ENCODE measurements at regions not wholly inside any gene's neighbourhood (a gene's known extent, or its start where the extent isn't known, plus 50 kb on each side); places are given as distances from the start of the nearest gene placed in this dataset.
"Not testable (repeated sequence)": the region's sequence is repeated elsewhere in the genome, so short reads cannot be mapped to it uniquely, and the experiment has no call there.

DNA sequence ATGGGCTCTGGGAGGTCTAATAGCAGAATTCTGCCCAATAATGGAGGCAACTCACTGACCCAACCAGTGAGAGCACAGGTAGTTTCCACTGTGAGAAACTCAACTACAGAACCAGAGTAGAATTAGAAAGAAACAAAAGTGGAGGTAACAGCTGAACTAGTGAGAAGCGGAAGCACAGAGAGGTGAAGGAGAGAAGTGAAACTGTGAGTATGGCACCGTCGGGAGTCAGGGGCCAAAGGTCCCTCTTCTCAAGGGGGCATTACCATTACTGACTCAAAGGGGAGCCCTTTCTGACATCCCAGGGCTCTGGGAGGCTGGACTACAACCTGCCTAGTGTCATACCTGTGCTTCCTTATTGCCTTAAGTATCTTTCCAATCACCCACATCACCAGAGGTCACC lies 198.3 kb downstream of the TP53TG3F start:
- not testable (repeated sequence) for H3K4me3 ChIP-seq; H3K36me3 ChIP-seq; H3K9me3 ChIP-seq (replicated peaks in 1 of 11); H3K27ac ChIP-seq; H4K20me1 ChIP-seq; H3K27me3 ChIP-seq; H3K4me2 ChIP-seq; H3K9ac ChIP-seq; H3K4me1 ChIP-seq

DNA sequence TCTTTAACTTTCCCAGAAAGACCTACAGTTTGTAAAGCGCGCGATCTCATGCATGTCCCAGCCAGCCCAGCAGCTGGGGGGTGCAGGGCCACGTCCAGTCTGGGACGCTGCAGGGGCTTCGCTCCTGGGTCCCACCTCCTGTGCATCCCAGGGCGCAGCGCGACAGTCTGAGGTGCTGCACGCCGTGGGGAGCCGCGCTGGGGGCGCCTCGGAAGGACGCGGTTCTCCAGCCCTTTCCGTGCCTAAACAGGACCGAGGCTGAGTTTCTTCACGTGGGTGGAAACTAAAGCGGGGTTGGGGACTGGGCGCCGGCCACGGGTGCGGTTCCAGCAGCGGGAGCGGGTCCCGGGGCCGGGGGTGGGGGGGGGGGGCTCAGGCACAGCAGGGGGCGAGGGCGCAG lies 221.4 kb downstream of the TP53TG3F start:
- H3K4me3 ChIP-seq; H3K36me3 ChIP-seq; H3K9ac ChIP-seq; H3K4me2 ChIP-seq; H3K9me3 ChIP-seq (replicated peaks in 1 of 11); H3K4me1 ChIP-seq; H3K27me3 ChIP-seq; H4K20me1 ChIP-seq; H3K27ac ChIP-seq: not testable (repeated sequence)

- H3K9me3 ChIP-seq (replicated peaks in 1 of 11); H3K27me3 ChIP-seq; H3K27ac ChIP-seq; H3K9ac ChIP-seq; H3K4me1 ChIP-seq; H3K36me3 ChIP-seq; H4K20me1 ChIP-seq; H3K4me2 ChIP-seq; H3K4me3 ChIP-seq: not testable (repeated sequence)
Observed at GRCh38 chr16:33700320-33700719, 240.9 kb downstream of the TP53TG3F start.

DNA sequence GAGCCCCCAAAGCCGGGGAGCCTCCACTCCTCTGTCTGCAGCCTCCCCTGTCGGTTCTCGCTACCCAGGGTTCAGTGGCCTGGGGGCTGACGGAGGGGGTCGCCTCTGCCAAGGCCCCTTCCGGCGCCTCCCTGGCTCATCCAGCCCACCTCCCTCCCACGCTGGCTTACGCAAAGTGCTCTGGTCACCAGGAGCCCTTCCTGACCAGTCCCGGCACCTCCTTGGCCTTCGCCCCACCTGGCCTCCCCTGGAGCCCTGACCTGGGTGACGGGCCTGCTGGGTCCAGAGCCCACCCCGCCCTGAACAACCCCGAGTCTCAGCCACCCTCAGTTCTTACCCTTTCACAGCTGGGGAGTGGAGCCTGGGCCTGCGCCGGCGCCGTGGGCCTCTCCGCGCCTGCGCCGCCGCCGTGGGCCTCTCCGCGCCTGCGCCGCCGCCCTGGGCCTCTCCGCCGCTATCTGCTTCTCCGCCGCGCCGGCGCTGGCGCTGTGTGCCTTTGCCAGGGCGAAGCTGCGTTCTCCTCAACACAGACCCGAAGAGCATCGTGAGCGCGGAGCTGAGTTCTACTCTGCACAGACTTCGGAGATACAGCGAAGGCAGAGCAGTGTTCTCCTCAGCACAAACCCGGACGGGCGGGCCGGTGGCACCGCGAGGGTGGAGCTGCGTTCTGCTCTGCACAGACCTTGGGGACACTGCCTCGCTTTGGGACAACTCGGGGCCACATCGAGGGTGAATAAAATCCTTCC lies 247.6 kb downstream of the TP53TG3F start:
- not testable (repeated sequence) for H3K4me3 ChIP-seq; H3K4me1 ChIP-seq; H4K20me1 ChIP-seq; H3K27ac ChIP-seq; H3K9ac ChIP-seq; H3K4me2 ChIP-seq; H3K9me3 ChIP-seq (replicated peaks in 1 of 11); H3K27me3 ChIP-seq; H3K36me3 ChIP-seq

GRCh38 chr16:33707591-33707934 lies 248.2 kb downstream of the TP53TG3F start:
- H3K9ac ChIP-seq; H4K20me1 ChIP-seq; H3K36me3 ChIP-seq; H3K27ac ChIP-seq; H3K4me1 ChIP-seq; H3K4me2 ChIP-seq; H3K9me3 ChIP-seq (replicated peaks in 1 of 11); H3K27me3 ChIP-seq; H3K4me3 ChIP-seq: not testable (repeated sequence)

GRCh38 chr16:33709856-33710695 lies 250.7 kb downstream of the TP53TG3F start:
- not testable (repeated sequence) for H3K27me3 ChIP-seq; H3K9ac ChIP-seq; H3K4me3 ChIP-seq; H3K36me3 ChIP-seq; H4K20me1 ChIP-seq; H3K27ac ChIP-seq; H3K9me3 ChIP-seq (replicated peaks in 1 of 11); H3K4me2 ChIP-seq; H3K4me1 ChIP-seq

DNA sequence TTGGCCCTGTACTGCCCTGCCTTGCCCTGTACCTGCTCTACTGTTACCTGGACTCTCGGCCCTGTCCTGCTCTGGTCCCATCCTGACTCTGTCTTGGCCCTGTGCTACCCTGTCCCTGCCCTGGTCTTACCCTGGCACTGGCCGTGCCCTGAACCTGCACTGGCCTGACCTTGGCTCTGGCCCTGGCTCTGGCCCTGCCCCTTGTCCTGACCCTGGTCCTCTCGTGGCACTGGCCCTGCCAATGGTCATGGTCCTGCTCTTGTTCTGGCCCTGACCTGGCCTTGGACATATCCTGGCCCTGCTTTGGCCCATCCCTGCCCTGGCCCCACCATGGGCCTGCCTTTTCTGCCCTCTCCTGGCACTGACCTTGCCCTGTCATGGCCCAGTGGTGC lies 251.3 kb downstream of the TP53TG3F start:
- H4K20me1 ChIP-seq; H3K9me3 ChIP-seq (replicated peaks in 1 of 11); H3K27me3 ChIP-seq; H3K9ac ChIP-seq; H3K4me3 ChIP-seq; H3K4me1 ChIP-seq; H3K36me3 ChIP-seq; H3K27ac ChIP-seq; H3K4me2 ChIP-seq: not testable (repeated sequence)

- not testable (repeated sequence) for H3K9me3 ChIP-seq (replicated peaks in 1 of 11); H4K20me1 ChIP-seq; H3K27me3 ChIP-seq; H3K4me2 ChIP-seq; H3K9ac ChIP-seq; H3K36me3 ChIP-seq; H3K4me3 ChIP-seq; H3K27ac ChIP-seq; H3K4me1 ChIP-seq
Observed at GRCh38 chr16:33711616-33712015, 252.2 kb downstream of the TP53TG3F start.

GRCh38 chr16:33712308-33712707 lies 252.9 kb downstream of the TP53TG3F start:
- H3K27ac ChIP-seq; H3K4me3 ChIP-seq; H3K36me3 ChIP-seq; H3K4me1 ChIP-seq; H4K20me1 ChIP-seq; H3K9ac ChIP-seq; H3K9me3 ChIP-seq (replicated peaks in 1 of 11); H3K4me2 ChIP-seq; H3K27me3 ChIP-seq: not testable (repeated sequence)

GRCh38 chr16:33712851-33713709 lies 253.7 kb downstream of the TP53TG3F start:
- not testable (repeated sequence) for H4K20me1 ChIP-seq; H3K9me3 ChIP-seq (replicated peaks in 1 of 11); H3K36me3 ChIP-seq; H3K27ac ChIP-seq; H3K4me3 ChIP-seq; H3K27me3 ChIP-seq; H3K4me1 ChIP-seq; H3K4me2 ChIP-seq; H3K9ac ChIP-seq

DNA sequence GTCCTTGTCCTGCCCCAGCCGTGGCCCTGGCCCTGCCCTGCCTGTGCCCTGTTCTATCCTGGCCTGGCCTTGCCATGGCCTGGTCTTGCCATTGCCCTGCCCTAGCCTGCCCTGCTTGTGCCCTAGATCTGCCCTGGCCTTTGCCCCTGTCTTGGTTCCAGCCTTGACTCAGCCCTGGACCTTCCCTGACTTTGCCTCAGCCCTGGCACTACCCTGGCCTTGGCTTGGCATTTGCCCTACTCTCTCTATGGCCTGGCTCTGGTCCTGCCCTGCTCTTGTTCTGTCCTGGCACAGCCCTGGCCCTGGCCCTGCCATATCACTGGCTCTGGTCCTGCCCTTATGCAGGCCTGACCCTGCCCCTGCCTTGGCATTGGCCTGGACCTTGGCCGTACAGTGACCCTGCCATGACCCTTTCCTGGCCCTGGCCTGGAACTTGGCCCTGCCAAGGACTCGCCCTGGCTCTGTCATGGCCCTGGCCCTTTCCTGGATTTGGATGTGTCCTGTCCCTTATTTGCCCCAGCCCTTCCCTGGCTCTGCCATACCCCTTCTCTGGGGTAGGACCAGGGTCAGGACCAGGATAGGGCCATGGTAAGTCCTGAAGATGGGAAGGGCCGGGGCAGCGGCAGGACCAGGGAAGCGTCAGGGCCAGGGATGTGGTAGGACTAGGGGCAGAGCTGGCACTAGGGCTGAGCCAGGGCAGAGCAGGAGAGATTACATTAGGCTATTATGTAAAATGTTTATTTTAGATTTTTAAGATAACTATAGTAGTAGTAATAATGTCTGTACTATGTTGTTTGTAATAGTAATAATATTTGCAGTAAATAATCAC lies 254.5 kb downstream of the TP53TG3F start:
- not testable (repeated sequence) for H3K9me3 ChIP-seq (replicated peaks in 1 of 11); H3K27ac ChIP-seq

GRCh38 chr16:33731167-33731566 lies 271.8 kb downstream of the TP53TG3F start:
- not testable (repeated sequence) for H3K4me3 ChIP-seq; H3K36me3 ChIP-seq; H3K4me1 ChIP-seq; H4K20me1 ChIP-seq; H3K9me3 ChIP-seq (replicated peaks in 1 of 11); H3K27ac ChIP-seq; H3K27me3 ChIP-seq; H3K4me2 ChIP-seq; H3K9ac ChIP-seq

More for the DNA sequence above, 254.5 kb downstream of the TP53TG3F start:
- not testable (repeated sequence) for H3K4me1 ChIP-seq, H3K27me3 ChIP-seq, H4K20me1 ChIP-seq, H3K36me3 ChIP-seq, H3K9ac ChIP-seq, H3K4me3 ChIP-seq, H3K4me2 ChIP-seq

GRCh38 chr16:33734650-33735049 lies 275.2 kb downstream of the TP53TG3F start:
- not testable (repeated sequence) for H3K36me3 ChIP-seq; H3K4me2 ChIP-seq; H3K27ac ChIP-seq; H3K9me3 ChIP-seq (replicated peaks in 1 of 11); H3K4me3 ChIP-seq; H3K27me3 ChIP-seq; H3K4me1 ChIP-seq; H3K9ac ChIP-seq; H4K20me1 ChIP-seq
